T-helper 1 cell treated with Interleukin-12 subunit alpha and Interleukin-12 subunit beta and Interleukin-4 antibody, amounts not matched to agents 30 ng/mL and 1 ng/mL, for 36 hours (primary cell): ENCODE measurements at regions not wholly inside any gene's neighbourhood (a gene's known extent, or its start where the extent isn't known, plus 50 kb on each side); places are given as distances from the start of the nearest gene placed in this dataset.
"Not testable (repeated sequence)": the region's sequence is repeated elsewhere in the genome, so short reads cannot be mapped to it uniquely, and the experiment has no call there.

Experiments used
- intact Hi-C: fragments of 100-400 bp; cut with micrococcal nuclease; formaldehyde crosslinking; loops from one replicate; pipeline ENCODE4 v1.15.1; 2024

GRCh38 chr1:166304131-166304530, 137.3 kb upstream of the FAM78B start:
- intact Hi-C loops = no loop called here

DNA sequence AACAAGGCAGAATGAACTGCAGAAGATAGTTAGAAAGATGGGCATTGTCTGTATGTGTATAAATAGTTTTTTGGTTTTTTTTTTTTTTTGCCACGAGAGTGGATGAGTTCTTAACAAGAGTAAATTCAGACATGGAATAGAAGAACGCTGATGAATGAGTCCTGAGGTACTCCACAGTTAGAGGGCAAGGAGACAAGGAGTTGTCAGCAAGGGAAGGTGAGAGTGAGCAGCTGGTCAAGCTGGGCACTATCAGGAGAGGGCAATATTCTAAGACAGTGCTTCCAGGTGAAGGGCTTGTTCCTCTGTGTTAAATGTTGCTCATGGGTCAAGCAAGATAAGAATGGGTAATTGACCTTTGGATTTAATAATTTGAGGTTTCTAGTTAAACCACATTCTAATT, 138.6 kb upstream of the FAM78B start:
- intact Hi-C loops = no loop called here

DNA sequence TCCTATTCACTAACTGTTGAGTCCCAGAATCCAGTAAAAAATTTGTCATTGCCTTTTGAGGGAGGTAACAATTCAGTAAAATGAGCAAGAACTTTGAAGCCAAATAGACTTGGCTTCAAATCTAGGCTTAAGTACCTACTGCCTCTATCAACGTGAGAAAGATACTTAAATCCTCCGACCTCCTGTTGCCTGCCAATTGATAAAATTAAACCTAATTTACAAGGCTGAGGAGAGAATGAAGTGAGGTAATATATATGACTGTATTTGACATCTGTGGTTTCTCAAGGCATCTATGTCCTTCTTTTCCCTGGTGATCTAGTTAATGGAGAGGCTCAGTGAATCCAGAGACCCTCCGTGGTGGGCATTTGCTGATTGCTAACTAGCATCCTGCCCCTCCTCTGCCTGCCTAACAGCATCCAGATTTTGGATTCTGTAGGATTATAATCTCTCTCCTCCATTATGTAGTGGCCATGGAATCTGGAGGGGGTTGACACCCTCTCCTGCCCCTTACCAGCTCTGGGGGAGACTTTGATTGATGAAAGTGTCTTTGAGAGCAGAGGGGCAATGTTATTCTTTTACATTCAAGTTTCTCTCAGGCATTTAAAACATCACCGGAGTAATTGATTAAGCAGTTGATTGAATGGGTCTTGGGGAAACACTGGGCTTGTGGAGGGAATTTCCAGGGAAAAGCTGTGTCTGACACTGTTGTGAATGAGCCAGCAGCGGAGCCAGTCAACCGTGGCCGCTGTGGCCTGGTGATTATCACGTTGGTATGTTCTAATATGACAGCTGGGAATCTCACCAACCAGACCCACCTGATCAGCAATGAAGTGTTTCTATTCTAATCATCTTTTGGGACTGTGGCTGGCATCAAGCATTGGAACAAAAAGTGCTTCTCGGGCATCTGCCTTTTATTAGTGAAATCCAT, 140.7 kb upstream of the FAM78B start:
- intact Hi-C loops = no loop called here

GRCh38 chr1:166316306-166316705, 149.5 kb upstream of the FAM78B start:
- intact Hi-C loops = not testable (repeated sequence)

DNA sequence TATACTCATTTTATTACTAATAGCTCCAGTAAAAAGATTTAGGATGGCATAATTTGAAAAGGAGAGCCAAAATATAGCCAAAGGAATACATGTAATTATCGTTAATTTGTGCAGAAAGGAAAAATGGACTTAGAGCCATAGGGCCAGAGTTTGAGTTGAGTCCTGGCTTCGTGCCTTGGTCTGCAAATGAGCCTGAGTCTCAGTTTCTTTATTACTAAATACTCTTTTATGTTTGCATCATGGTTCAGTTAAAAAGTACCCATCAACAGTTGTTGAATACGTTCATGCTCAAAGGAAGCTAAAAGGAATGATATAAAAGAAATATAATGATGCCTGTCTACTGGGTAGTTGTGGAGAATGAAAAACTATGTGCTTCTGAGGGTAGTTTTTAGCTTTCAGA, 155.7 kb upstream of the FAM78B start:
- intact Hi-C loops = no loop called here

GRCh38 chr1:166327886-166328285, 161.1 kb upstream of the FAM78B start:
- intact Hi-C loops = no loop called here

GRCh38 chr1:166328956-166329355, 162.2 kb upstream of the FAM78B start:
- intact Hi-C loops = no loop called here

DNA sequence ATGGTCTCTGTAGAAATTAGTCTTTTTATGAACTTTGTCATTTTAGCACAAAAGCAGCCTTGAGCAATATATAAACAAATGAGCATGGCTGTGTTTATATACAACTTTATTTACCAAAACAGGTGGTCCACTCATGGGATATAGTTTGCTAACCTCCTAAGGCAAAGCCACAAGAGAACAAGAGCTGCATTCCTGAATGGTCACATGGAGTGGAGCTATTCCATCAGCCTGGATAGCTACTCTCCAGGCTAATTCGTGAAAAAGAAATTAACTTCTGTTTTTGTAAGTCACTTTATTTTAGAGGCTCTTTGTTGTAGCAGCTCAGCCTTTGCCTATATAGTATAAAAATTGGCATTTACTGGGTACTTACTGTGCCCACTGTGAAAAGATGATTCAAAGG, 163.3 kb upstream of the FAM78B start:
- intact Hi-C loops = no loop called here

GRCh38 chr1:166338105-166338504, 171.3 kb upstream of the FAM78B start:
- intact Hi-C loops = no loop called here

DNA sequence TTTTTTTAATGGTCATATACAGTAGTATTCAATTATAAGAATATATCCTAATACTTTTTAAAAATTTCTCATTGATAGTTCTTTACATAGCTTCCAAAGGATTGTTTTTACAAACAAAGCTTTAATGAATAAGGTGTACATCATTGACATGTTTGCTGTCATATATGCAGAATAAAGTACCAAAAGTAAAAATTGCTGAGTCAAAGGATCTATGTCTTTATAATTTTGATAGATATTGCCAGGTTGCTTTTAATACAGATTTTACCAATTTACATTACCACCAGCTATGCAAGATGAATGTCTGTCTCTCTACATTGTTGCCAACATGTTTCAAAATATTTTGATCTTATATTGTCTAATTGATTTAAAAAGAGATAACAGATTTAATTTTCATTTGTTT, 173.9 kb upstream of the FAM78B start:
- intact Hi-C loops = no loop called here

- intact Hi-C loops = no loop called here
Observed at GRCh38 chr1:166343276-166343675, 176.5 kb upstream of the FAM78B start.

GRCh38 chr1:166350490-166350889, 183.7 kb upstream of the FAM78B start:
- intact Hi-C loops = no loop called here

GRCh38 chr1:166351676-166352075, 184.9 kb upstream of the FAM78B start:
- intact Hi-C loops = no loop called here

GRCh38 chr1:166353213-166353612, 186.4 kb upstream of the FAM78B start:
- intact Hi-C loops = no loop called here

DNA sequence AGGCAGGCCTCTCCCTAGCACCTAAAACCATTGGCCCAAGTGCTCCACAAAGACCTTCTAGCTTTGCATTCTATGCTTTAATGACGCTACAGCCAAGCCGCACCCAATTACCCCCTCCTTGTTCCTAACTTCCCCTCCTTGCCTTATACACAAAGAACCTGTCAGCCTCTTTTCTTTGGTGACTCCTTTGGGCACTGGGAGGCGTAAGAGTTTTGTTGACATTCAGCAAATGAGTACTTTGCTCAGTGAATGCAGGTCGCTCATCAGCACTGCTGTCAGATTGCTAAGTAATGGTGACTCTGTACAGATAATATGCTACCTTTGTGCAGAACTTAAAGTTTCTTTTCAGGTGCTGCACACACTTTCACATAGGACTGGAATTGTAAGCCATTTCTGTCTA, 187.6 kb upstream of the FAM78B start:
- intact Hi-C loops = no loop called here

GRCh38 chr1:166365081-166365480, 198.3 kb upstream of the FAM78B start:
- intact Hi-C loops = no loop called here

GRCh38 chr1:166368030-166368429, 201.2 kb upstream of the FAM78B start:
- intact Hi-C loops = no loop called here

DNA sequence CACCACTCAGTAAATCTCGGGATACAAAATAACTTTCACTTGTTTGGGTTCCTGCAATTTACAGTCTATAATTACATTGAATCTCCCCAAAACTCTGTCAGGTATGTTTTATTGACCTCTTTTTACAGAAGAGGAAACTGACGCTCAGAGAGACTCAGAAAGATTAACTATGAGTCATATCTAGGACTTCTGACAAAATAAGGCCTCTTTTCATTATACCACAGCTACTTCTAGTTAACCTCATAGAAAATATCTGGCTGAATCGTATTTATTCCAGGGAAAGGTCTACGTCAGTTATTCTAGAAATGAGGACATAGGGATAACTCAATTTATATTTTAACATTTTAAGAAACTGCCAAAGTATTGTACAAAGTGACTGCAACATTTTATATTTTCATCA, 211.1 kb upstream of the FAM78B start:
- intact Hi-C loops = no loop called here

GRCh38 chr1:166378805-166379204, 212.0 kb upstream of the FAM78B start:
- intact Hi-C loops = no loop called here

DNA sequence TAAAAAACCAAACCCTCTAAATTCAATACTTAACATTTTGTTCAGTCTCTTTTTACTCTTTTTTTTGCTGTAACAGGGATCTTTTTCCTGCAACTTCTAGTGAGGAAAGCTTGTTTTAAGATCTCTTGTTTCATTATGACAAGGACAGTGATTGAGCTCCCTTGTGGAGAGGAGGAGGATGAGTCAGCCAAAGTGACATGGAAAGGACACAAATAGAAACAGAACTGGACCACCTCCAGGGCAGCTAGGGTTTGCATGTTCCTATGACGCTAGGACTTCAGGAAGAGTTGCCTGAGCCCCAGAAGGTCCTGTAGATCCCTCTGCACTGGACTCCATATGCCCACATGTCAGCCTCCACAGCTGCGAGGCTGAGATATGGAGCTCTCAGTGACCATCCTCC, 212.6 kb upstream of the FAM78B start:
- intact Hi-C loops = no loop called here

DNA sequence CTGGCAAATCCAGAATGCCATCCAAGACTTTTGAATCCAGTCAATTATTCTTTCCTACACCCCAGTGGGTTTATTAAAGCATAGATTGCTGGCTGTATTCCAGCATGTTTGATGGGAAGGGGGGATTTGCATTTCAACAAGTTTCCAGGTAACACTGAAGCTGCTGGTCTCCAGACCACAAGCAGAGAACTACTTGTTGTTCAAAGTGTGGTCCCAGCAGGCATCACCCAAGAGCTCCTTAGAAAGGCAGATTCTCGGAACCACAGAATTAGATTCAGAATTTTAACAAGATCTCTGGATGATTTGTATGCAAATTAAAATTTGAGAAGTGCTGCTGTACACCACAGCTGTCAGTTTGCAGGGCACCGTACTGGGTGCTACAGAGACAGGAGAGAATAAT, 216.3 kb upstream of the FAM78B start:
- intact Hi-C loops = no loop called here

- intact Hi-C loops = no loop called here
Observed at GRCh38 chr1:166383635-166384346, 217.0 kb upstream of the FAM78B start.

- intact Hi-C loops = no loop called here
Observed at GRCh38 chr1:166384948-166385347, 218.1 kb upstream of the FAM78B start.
